ENCODE measurements at regions not wholly inside any gene's neighbourhood (a gene's known extent, or its start where the extent isn't known, plus 50 kb on each side); places are given as distances from the start of the nearest gene placed in this dataset.

GRCh38 chr4:119763386-119763785 lies 134.8 kb upstream of the PDE5A start:
- Histone ChIP-seq H3K4me3 (no peak overlapping the region), H3K36me3 (ENCODE audit: control insufficient read depth, insufficient read depth, low read length) (no peaks in the 10 kb centered on the region), H4K20me1 (replicated peaks; ENCODE audit: control insufficient read depth, insufficient read depth, low read length) (no peaks in the 10 kb centered on the region), H3K4me2 (ENCODE audit: insufficient read depth, low read length) (no peak overlapping the region), H3K9me1 (ENCODE audit: control insufficient read depth, insufficient read depth, low read length) (no peaks in the 10 kb centered on the region), H3K27ac (ENCODE audit: extremely low read depth, low read depth, low read length) (no peak overlapping the region), H3K9me3 (replicated peaks; ENCODE audit: control insufficient read depth, insufficient read depth, low read depth, low read length) (no peaks in the 10 kb centered on the region), H3K27me3 (ENCODE audit: control insufficient read depth in 2 of 2, insufficient read depth in 2 of 2, low read length in 2 of 2) (no peaks in the 10 kb centered on the region), H2AFZ (ENCODE audit: low read depth, low read length) (no peak overlapping the region), H3K9ac (ENCODE audit: insufficient read depth in 1 of 2, low read depth in 2 of 2, low read length in 2 of 2) (no peak overlapping the region), H3K79me2 (ENCODE audit: control insufficient read depth, insufficient read depth, low read length) (no peaks in the 10 kb centered on the region), H3K4me1 (replicated peaks in 1 of 2; ENCODE audit: control insufficient read depth in 2 of 2, insufficient read depth in 2 of 2, low read length in 2 of 2) (no peaks in the 10 kb centered on the region)
- in situ Hi-C loops (cut with MboI): no loop called here
- WGBS (ENCODE audit: insufficient coverage, low coverage, missing lambda C conversion rate): 0% methylated on average over 1 of the region's 1 CpG
- ChIA-PET CTCF (ENCODE audit: low intra/inter-chr PET ratio) (no interaction called here), POLR2A (no interaction called here)
- FAIRE-seq (no peak), DNase-seq (ENCODE audit: extremely low read depth in 1 of 4, low spot score in 3 of 4) (no peak), ATAC-seq (no peak)
- no TSS peak for BruUV-seq (replicated peaks)
- intact Hi-C loops (cut with micrococcal nuclease): no loop called here
- TF ChIP-seq SREBF1 (IDR thresholded peaks at IDR 0.05; ENCODE audit: borderline replicate concordance, low read depth, low read length): no peak
- no peak for TF ChIP-seq PREB (CRISPR knock-in tag; IDR thresholded peaks at IDR 0.05)
- no peak for TF ChIP-seq DEAF1 (CRISPR knock-in tag; IDR thresholded peaks at IDR 0.05)
- no peak for TF ChIP-seq ADNP (tag; IDR thresholded peaks at IDR 0.05)

All from K562 (cell line).